ENCODE measurements at regions not wholly inside any gene's neighbourhood (a gene's known extent, or its start where the extent isn't known, plus 50 kb on each side); places are given as distances from the start of the nearest gene placed in this dataset.

GRCh38 chr2:160826496-160826895, 332.9 kb upstream of the RBMS1 start:
- H3K79me2 ChIP-seq (replicated peaks; ENCODE audit: insufficient read depth) = no peaks in the 10 kb centered on the region
- Mint-ChIP-seq H3K4me1 (no peaks in the 10 kb centered on the region), H3K27ac (no peak overlapping the region), H3K4me3 (no peak overlapping the region), H3K27me3 (ENCODE audit: insufficient read depth, low read depth, poor library complexity) (no peaks in the 10 kb centered on the region), H3K36me3 (ENCODE audit: low read depth) (peaks cover 11% of the 10 kb centered on the region; the same call in 2 of the 3 replicates), H3K9me3 (peaks cover 42% of the 10 kb centered on the region)
- H3K4me2 ChIP-seq = no peak overlapping the region
- no peak overlapping the region for H3K4me3 ChIP-seq
- no peak overlapping the region for H2AFZ ChIP-seq
- no peaks in the 10 kb centered on the region for H4K20me1 ChIP-seq (replicated peaks; ENCODE audit: insufficient read depth)
- TF ChIP-seq CREB1 (CRISPR knock-in tag; IDR thresholded peaks at IDR 0.05; ENCODE audit: low read depth) (no peak), CTCF (conservative IDR thresholded peaks at IDR 0.05; ENCODE audit: low read depth in 2 of 2) (no peak), JUNB (IDR thresholded peaks at IDR 0.05; ENCODE audit: unreplicated experiment) (no peak), ZNF114 (CRISPR knock-in tag; IDR thresholded peaks at IDR 0.05) (no peak), POLR2AphosphoS5 (IDR thresholded peaks at IDR 0.05; ENCODE audit: low read depth) (no peak), ETS1 (IDR thresholded peaks at IDR 0.05) (no peak), REST (IDR thresholded peaks at IDR 0.05; ENCODE audit: unreplicated experiment) (no peak), EZH2phosphoT487 (IDR thresholded peaks at IDR 0.05; ENCODE audit: unreplicated experiment) (no peak), NANOG (IDR thresholded peaks at IDR 0.05; ENCODE audit: borderline replicate concordance) (no peak), ZNF331 (CRISPR knock-in tag; IDR thresholded peaks at IDR 0.05; ENCODE audit: low read depth) (no peak), STAT1 (IDR thresholded peaks at IDR 0.05; ENCODE audit: unreplicated experiment) (no peak), ZNF462 (CRISPR knock-in tag; IDR thresholded peaks at IDR 0.05) (no peak), EZH2 (IDR thresholded peaks at IDR 0.05; ENCODE audit: low read depth, unreplicated experiment) (no peak)
- DNase-seq (ENCODE audit: low spot score) = no peak
- 0 out of 2 replicates have a peak, but pooled peaks cover 3% of the 10 kb centered on the region for H3K36me3 ChIP-seq (ENCODE audit: insufficient read depth)
- H3K9me2 ChIP-seq (ENCODE audit: insufficient read depth) = no peaks in the 10 kb centered on the region
- H3K27me3 ChIP-seq (ENCODE audit: insufficient read depth) = no peaks in the 10 kb centered on the region
- no peaks in the 10 kb centered on the region for H3F3A ChIP-seq (replicated peaks; ENCODE audit: low read depth)
- no peaks in the 10 kb centered on the region for H3K4me1 ChIP-seq (ENCODE audit: insufficient read depth)
- no peak overlapping the region for H3K27ac ChIP-seq (ENCODE audit: low read depth)
- ATAC-seq = no peak
